GM06990 (cell line): ENCODE measurements at regions not wholly inside any gene's neighbourhood (a gene's known extent, or its start where the extent isn't known, plus 50 kb on each side); places are given as distances from the start of the nearest gene placed in this dataset.

Experiments
- DNase-seq: peaks from one replicate; pipeline ENCODE4 v3.0.0-alpha.2; 2011; ENCODE audit not compliant: insufficient read length; ENCODE audit errors: extremely low read depth
- H3K27me3 ChIP-seq: replicated peaks from 2 replicates; pipeline ENCODE4 v1.6.0; 2011; ENCODE audit warnings: low read length; ENCODE audit not compliant: control insufficient read depth, insufficient read depth
- H3K36me3 ChIP-seq: 2 replicates; pipeline ENCODE4 v1.5.1; 2011; ENCODE audit warnings: low read length; ENCODE audit not compliant: control insufficient read depth, insufficient read depth
- H3K4me3 ChIP-seq: replicated peaks from 2 replicates; pipeline ENCODE4 v1.5.1; 2011; ENCODE audit warnings: low read depth, mild to moderate bottlenecking, control low read depth, low read length
- CTCF ChIP-seq: IDR thresholded peaks from 2 replicates; pipeline ENCODE4 v1.5.1; 2011; ENCODE audit warnings: low read length, control low read depth, mild to moderate bottlenecking, inconsistent platforms; ENCODE audit not compliant: insufficient read depth, poor library complexity, severe bottlenecking

GRCh38 chr5:173557123-173557903, 59.1 kb downstream of the BOD1 start:
- Histone ChIP-seq H3K36me3 (no peaks in the 10 kb centered on the region), H3K27me3 (no peaks in the 10 kb centered on the region), H3K4me3 (no peak overlapping the region)
- TF ChIP-seq CTCF, result no peak
- no peak for DNase-seq

GRCh38 chr5:173556142-173557028, 60.1 kb downstream of the BOD1 start:
- DNase-seq, result no peak
- Histone ChIP-seq H3K27me3 (no peaks in the 10 kb centered on the region), H3K36me3 (no peaks in the 10 kb centered on the region), H3K4me3 (no peak overlapping the region)
- TF ChIP-seq CTCF, result no peak

GRCh38 chr5:173554989-173555705, 61.3 kb downstream of the BOD1 start:
- H3K4me3 ChIP-seq, result no peak overlapping the region

GRCh38 chr5:173554038-173554955, 62.2 kb downstream of the BOD1 start:
- no peak for DNase-seq
- TF ChIP-seq CTCF, result peak; percentile 28
- Histone ChIP-seq H3K27me3 (no peaks in the 10 kb centered on the region), H3K4me3 (no peak overlapping the region), H3K36me3 (no peaks in the 10 kb centered on the region)

More at GRCh38 chr5:173554989-173555705, 61.3 kb downstream of the BOD1 start:
- Histone ChIP-seq H3K27me3 (no peaks in the 10 kb centered on the region), H3K36me3 (no peaks in the 10 kb centered on the region)
- no peak for DNase-seq
- TF ChIP-seq CTCF, result no peak

- no peaks in the 10 kb centered on the region for H3K27me3 ChIP-seq
- TF ChIP-seq CTCF, result no peak
- DNase-seq, result no peak
- no peak overlapping the region for H3K4me3 ChIP-seq
- no peaks in the 10 kb centered on the region for H3K36me3 ChIP-seq
Observed at GRCh38 chr5:173550641-173551040, 65.8 kb downstream of the BOD1 start.
